PFSK-1 (cell line): ENCODE measurements at regions not wholly inside any gene's neighbourhood (a gene's known extent, or its start where the extent isn't known, plus 50 kb on each side); places are given as distances from the start of the nearest gene placed in this dataset.

ENCODE experiments used
- FOXP2 ChIP-seq: optimal IDR thresholded peaks from 2 replicates; pipeline ENCODE3; 2011; ENCODE audit warnings: borderline replicate concordance, control low read depth, inconsistent platforms; ENCODE audit not compliant: insufficient read depth; ENCODE audit errors: extremely low read length, extremely low read depth
- POLR2AphosphoS5 ChIP-seq: IDR thresholded peaks from 2 replicates; pipeline ENCODE4 v1.6.1; 2012; ENCODE audit warnings: low read depth, mild to moderate bottlenecking, control low read depth, low read length, moderate library complexity
- SIN3A ChIP-seq: IDR thresholded peaks from 2 replicates; pipeline ENCODE4 v1.6.1; 2012; ENCODE audit warnings: mild to moderate bottlenecking, low read length, moderate library complexity, borderline replicate concordance; ENCODE audit not compliant: insufficient read depth
- TAF1 ChIP-seq: IDR thresholded peaks from 2 replicates; pipeline ENCODE4 v1.6.1; 2012; ENCODE audit warnings: low read length, control low read depth, borderline replicate concordance; ENCODE audit not compliant: insufficient read depth
- TF ChIP-seq, protein P1 (sequence below), 2 experiments: IDR thresholded peaks; 2 replicates each; pipeline versions ENCODE4 v1.6.1 to v1.8.0; 2011 to 2012; ENCODE audit warnings: low read depth in 2 of 2, low read length in 2 of 2, control low read depth in 1 of 2, inconsistent platforms in 1 of 2, mild to moderate bottlenecking in 1 of 2, moderate library complexity in 1 of 2; ENCODE audit not compliant: insufficient read depth in 1 of 2

DNA sequence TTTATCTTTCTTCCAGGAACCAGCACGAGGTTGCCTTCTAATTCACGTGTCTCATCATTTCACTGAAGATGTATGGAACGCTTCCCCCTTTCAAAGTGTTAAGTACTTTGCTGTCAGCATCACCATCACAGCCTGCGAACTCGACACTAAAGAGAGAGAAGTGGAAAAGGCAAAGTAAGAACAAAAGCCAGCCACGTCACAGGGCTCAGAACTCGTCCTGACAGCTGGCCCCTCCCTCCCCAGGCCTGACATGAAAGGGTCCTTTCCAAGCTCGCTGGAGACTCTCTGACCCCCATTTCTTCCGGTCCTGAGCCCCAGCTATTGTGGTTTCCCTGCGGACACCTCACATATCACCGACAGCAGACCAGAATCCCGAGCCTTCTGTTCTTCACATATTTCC lies 177.8 kb upstream of the NTM start:
- TF ChIP-seq, protein P1, sequence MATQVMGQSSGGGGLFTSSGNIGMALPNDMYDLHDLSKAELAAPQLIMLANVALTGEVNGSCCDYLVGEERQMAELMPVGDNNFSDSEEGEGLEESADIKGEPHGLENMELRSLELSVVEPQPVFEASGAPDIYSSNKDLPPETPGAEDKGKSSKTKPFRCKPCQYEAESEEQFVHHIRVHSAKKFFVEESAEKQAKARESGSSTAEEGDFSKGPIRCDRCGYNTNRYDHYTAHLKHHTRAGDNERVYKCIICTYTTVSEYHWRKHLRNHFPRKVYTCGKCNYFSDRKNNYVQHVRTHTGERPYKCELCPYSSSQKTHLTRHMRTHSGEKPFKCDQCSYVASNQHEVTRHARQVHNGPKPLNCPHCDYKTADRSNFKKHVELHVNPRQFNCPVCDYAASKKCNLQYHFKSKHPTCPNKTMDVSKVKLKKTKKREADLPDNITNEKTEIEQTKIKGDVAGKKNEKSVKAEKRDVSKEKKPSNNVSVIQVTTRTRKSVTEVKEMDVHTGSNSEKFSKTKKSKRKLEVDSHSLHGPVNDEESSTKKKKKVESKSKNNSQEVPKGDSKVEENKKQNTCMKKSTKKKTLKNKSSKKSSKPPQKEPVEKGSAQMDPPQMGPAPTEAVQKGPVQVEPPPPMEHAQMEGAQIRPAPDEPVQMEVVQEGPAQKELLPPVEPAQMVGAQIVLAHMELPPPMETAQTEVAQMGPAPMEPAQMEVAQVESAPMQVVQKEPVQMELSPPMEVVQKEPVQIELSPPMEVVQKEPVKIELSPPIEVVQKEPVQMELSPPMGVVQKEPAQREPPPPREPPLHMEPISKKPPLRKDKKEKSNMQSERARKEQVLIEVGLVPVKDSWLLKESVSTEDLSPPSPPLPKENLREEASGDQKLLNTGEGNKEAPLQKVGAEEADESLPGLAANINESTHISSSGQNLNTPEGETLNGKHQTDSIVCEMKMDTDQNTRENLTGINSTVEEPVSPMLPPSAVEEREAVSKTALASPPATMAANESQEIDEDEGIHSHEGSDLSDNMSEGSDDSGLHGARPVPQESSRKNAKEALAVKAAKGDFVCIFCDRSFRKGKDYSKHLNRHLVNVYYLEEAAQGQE (IDR thresholded peaks at IDR 0.05; ENCODE audit: insufficient read depth in 1 of 2, low read depth in 2 of 2, low read length in 2 of 2): no peak
- TF ChIP-seq TAF1 (no peak), POLR2AphosphoS5 (no peak), SIN3A (no peak), FOXP2 (no peak)

DNA sequence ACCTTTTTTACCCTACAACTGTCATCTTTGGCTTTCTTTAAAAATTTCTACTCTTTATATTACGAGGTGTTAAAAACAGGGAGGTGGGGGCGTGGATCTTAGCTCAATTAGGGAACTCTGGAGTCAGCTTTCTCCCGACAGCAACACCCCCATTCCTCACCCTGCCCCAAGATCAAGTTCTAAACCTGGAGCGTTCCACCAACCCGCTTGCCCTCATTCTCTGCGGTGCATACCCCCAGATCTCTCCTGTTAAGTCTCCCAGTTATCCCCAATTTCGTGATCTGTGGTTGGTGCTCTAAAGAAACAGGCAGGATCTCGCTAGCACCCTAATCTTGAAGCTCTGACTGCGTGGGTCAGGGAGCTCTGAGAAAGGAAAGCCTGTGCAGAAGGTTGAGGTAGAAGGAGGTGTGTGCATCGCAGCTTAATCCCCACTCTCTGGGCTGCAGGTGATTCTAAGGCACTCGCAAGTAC lies 177.3 kb upstream of the NTM start:
- TF ChIP-seq, protein P1 (IDR thresholded peaks at IDR 0.05; ENCODE audit: insufficient read depth in 1 of 2, low read depth in 2 of 2, low read length in 2 of 2): no peak
- no peak for TF ChIP-seq POLR2AphosphoS5

DNA sequence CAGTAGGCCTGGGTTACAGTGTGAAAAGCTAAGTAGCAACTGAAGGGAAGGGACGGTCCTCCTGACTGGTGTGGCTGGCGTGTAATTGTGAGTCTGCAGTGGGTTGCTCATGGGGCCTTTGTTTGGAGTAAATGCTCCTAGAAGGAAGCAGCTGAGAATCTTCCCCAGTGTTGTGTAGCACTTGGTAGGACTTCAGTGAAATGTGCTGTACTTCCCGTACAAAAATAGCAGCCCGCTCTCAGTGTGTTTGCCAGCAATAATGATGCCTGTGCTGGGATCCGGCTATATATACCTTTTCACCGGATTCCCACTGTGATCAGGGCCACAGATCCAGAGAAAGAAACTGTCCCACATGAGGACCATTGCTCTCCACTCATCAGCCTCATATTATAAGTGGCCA lies 175.7 kb upstream of the NTM start:
- TF ChIP-seq SIN3A (no peak), FOXP2 (no peak), POLR2AphosphoS5 (no peak), TAF1 (no peak)
- TF ChIP-seq, protein P1 (IDR thresholded peaks at IDR 0.05; ENCODE audit: insufficient read depth in 1 of 2, low read depth in 2 of 2, low read length in 2 of 2): no peak

DNA sequence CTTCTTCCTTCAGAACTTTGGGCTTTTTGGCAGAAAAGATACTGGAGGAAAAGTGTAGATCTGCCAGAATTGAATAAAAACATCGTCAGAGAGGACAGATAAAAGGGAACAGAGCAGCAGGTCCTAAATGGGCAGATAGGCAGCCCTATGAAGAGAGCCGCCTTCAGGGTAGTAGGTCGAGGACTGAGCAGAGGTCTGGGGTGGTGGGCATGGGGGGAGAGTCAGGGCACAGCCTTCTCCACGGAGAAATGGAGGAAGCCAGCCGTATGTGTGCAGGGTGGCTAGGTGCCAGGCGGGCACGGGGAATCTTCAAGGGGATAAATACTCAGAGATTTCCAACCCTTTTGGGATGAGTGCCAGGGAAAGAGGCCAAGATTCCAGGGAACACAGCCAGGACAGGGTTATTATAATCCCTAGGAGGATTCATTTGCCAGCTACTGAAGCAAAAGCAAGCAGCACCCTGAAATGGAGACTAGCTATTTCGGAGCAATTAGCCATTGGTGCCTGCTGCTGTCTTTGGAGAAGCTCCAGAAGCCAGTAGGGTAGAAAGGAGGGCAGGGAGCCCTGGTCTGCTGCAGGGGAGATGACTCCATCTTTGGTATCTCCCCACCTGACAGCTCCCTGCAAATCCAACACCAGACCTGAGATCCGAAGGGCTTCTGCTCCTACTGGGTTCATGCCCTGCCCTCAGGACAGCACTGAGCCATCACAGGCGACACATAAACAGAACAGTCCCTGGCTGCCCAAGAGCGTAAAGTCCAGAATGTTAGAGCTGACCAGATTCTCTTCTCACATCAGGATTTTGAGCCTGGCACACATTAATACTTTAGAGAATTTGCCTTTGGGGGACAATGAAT lies 174.5 kb upstream of the NTM start:
- TF ChIP-seq POLR2AphosphoS5: no peak
- TF ChIP-seq, protein P1 (IDR thresholded peaks at IDR 0.05; ENCODE audit: insufficient read depth in 1 of 2, low read depth in 2 of 2, low read length in 2 of 2): no peak
- no peak for TF ChIP-seq TAF1
- no peak for TF ChIP-seq FOXP2
- no peak for TF ChIP-seq SIN3A
